GM21515 (cell line): ENCODE measurements at regions not wholly inside any gene's neighbourhood (a gene's known extent, or its start where the extent isn't known, plus 50 kb on each side); places are given as distances from the start of the nearest gene placed in this dataset.

Source experiments
- ATAC-seq: cut with Tn5 transposase; IDR thresholded peaks from one replicate; pipeline ENCODE4 v1.9.1; 2021; ENCODE audit not compliant: unreplicated experiment

- ATAC-seq, result no peak
Measured at GRCh38 chr2:226440127-226440918, 359.3 kb downstream of the IRS1 start.

- ATAC-seq, result no peak
Measured at GRCh38 chr2:226439337-226439736, 360.3 kb downstream of the IRS1 start.

- ATAC-seq, result no peak
Measured at GRCh38 chr2:226435146-226435545, 364.5 kb downstream of the IRS1 start.

- no peak for ATAC-seq
Measured at GRCh38 chr2:226434702-226435101, 364.9 kb downstream of the IRS1 start.

- ATAC-seq, result no peak
Measured at GRCh38 chr2:226431288-226431948, 368.2 kb downstream of the IRS1 start.

GRCh38 chr2:226429476-226429875 lies 370.1 kb downstream of the IRS1 start:
- no peak for ATAC-seq

- ATAC-seq, result no peak
Measured at GRCh38 chr2:226427538-226428307, 371.9 kb downstream of the IRS1 start.

GRCh38 chr2:226426292-226426736 lies 373.3 kb downstream of the IRS1 start:
- no peak for ATAC-seq

- ATAC-seq, result no peak
Measured at GRCh38 chr2:226424971-226425370, 374.6 kb downstream of the IRS1 start.

- peak; percentile 83 for ATAC-seq
Measured at GRCh38 chr2:226423498-226423960, 376.1 kb downstream of the IRS1 start.

GRCh38 chr2:226420646-226421045 lies 379.0 kb downstream of the IRS1 start:
- ATAC-seq, result no peak

- no peak for ATAC-seq
Measured at GRCh38 chr2:226418521-226418920, 381.1 kb downstream of the IRS1 start.

- no peak for ATAC-seq
Measured at GRCh38 chr2:226414335-226414734, 385.3 kb downstream of the IRS1 start.

- ATAC-seq, result no peak
Measured at GRCh38 chr2:226413498-226414130, 386.0 kb downstream of the IRS1 start.

- ATAC-seq, result no peak
Measured at GRCh38 chr2:226411727-226412360, 387.8 kb downstream of the IRS1 start.

GRCh38 chr2:226411205-226411604 lies 388.4 kb downstream of the IRS1 start:
- ATAC-seq, result no peak

GRCh38 chr2:226410247-226410835 lies 389.3 kb downstream of the IRS1 start:
- ATAC-seq, result no peak

GRCh38 chr2:226409134-226409533 lies 390.5 kb downstream of the IRS1 start:
- no peak for ATAC-seq

- no peak for ATAC-seq
Measured at GRCh38 chr2:226408141-226408540, 391.5 kb downstream of the IRS1 start.

GRCh38 chr2:226407135-226407534 lies 392.5 kb downstream of the IRS1 start:
- ATAC-seq, result no peak
